Progenitor cell of endocrine pancreas (in vitro differentiated cells): ENCODE measurements at regions not wholly inside any gene's neighbourhood (a gene's known extent, or its start where the extent isn't known, plus 50 kb on each side); places are given as distances from the start of the nearest gene placed in this dataset.

Experiments
- DNase-seq: peaks from one replicate; pipeline ENCODE4 v3.0.0; 2021; ENCODE audit warnings: low spot score; ENCODE audit not compliant: unreplicated experiment
- H3K27ac Mint-ChIP-seq: 2 replicates; pipeline ENCODE4 v1.8.0; 2021; ENCODE audit warnings: mild to moderate bottlenecking, moderate library complexity, mixed read lengths
- H3K27me3 Mint-ChIP-seq: 2 replicates; pipeline ENCODE4 v1.8.0; 2021; ENCODE audit warnings: mixed read lengths
- H3K36me3 Mint-ChIP-seq: 2 replicates; pipeline ENCODE4 v1.8.0; 2022; ENCODE audit warnings: mixed read lengths; ENCODE audit not compliant: insufficient read depth
- H3K4me1 Mint-ChIP-seq: 2 replicates; pipeline ENCODE4 v1.8.0; 2021; ENCODE audit warnings: low read depth, mixed read lengths
- H3K4me3 Mint-ChIP-seq: 2 replicates; pipeline ENCODE4 v1.8.0; 2021; ENCODE audit warnings: low read depth, mild to moderate bottlenecking, moderate library complexity, mixed read lengths
- H3K9me3 Mint-ChIP-seq: 2 replicates; pipeline ENCODE4 v1.8.0; 2021; ENCODE audit warnings: low read depth, mixed read lengths
- CTCF ChIP-seq: fragments of 200-600 bp; sonication (generic); IDR thresholded peaks from one replicate; pipeline ENCODE4 v1.5.0; 2021; ENCODE audit warnings: antibody characterized with exemption, mild to moderate bottlenecking; ENCODE audit not compliant: unreplicated experiment

GRCh38 chr4:15322006-15322405, 105.8 kb upstream of the C1QTNF7 start:
- H3K4me1 Mint-ChIP-seq, result peaks cover 9% of the 10 kb centered on the region
- DNase-seq, result no peak
- H3K9me3 Mint-ChIP-seq, result no peaks in the 10 kb centered on the region
- no peak overlapping the region for H3K27ac Mint-ChIP-seq
- H3K27me3 Mint-ChIP-seq, result no peaks in the 10 kb centered on the region
- no peak for TF ChIP-seq CTCF
- H3K4me3 Mint-ChIP-seq, result no peak overlapping the region
- no peaks in the 10 kb centered on the region for H3K36me3 Mint-ChIP-seq

- Mint-ChIP-seq H3K27ac (no peak overlapping the region), H3K36me3 (no peaks in the 10 kb centered on the region)
Measured at GRCh38 chr4:15325987-15326386, 101.8 kb upstream of the C1QTNF7 start.

GRCh38 chr4:15327311-15328298, 100.2 kb upstream of the C1QTNF7 start:
- Mint-ChIP-seq H3K27ac (no peak overlapping the region), H3K4me3 (no peak overlapping the region), H3K4me1 (peaks cover 6% of the 10 kb centered on the region), H3K36me3 (no peaks in the 10 kb centered on the region), H3K9me3 (no peaks in the 10 kb centered on the region), H3K27me3 (no peaks in the 10 kb centered on the region)
- TF ChIP-seq CTCF, result no peak
- DNase-seq, result no peak

More at GRCh38 chr4:15325987-15326386, 101.8 kb upstream of the C1QTNF7 start:
- DNase-seq, result no peak
- no peaks in the 10 kb centered on the region for H3K9me3 Mint-ChIP-seq
- no peak overlapping the region for H3K4me3 Mint-ChIP-seq
- H3K27me3 Mint-ChIP-seq, result no peaks in the 10 kb centered on the region
- no peak for TF ChIP-seq CTCF
- peaks cover 6% of the 10 kb centered on the region for H3K4me1 Mint-ChIP-seq

DNA sequence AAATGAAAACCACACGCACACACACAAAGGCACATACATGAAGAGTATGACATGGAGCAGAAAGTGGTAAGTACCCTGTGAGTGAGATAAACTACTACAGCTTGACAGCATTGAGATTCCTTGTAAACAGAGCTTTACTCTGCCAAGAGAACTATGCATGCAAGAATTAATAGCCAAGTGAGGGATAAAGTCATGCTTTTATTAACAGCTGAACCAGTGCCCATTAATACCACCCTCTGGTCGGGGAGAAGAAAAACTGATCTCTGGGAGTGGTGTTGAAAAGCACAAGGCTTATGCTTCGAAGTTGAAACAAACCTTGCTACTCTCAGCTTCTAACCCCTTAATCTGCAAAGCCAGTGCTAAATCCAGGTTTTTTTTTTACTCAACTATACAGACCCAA, 95.9 kb upstream of the C1QTNF7 start:
- H3K27me3 Mint-ChIP-seq, result no peaks in the 10 kb centered on the region
- no peak for DNase-seq
- H3K9me3 Mint-ChIP-seq, result no peaks in the 10 kb centered on the region
- H3K4me1 Mint-ChIP-seq, result no peaks in the 10 kb centered on the region
- no peak for TF ChIP-seq CTCF
- H3K4me3 Mint-ChIP-seq, result no peak overlapping the region
- H3K27ac Mint-ChIP-seq, result no peak overlapping the region
- no peaks in the 10 kb centered on the region for H3K36me3 Mint-ChIP-seq

DNA sequence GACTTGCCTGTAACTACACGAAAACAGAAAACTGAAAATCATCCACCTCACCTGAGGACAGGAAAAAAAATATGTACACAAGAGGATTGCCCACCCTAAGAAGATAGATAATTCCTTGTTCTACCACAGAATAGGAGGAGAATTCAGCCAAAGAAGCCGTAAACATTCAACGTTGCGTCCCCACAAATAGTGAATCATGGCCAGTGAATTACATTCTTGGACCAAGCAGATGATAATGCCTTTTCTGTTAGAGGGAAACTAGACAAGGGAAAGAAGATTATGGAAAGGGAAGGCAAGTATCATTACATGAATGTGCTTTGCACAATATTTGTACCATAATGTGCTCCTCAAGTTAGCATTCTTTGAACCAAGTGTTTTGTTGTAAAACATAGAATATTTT, 95.5 kb upstream of the C1QTNF7 start:
- Mint-ChIP-seq H3K27me3 (no peaks in the 10 kb centered on the region), H3K36me3 (no peaks in the 10 kb centered on the region), H3K9me3 (no peaks in the 10 kb centered on the region), H3K4me1 (no peaks in the 10 kb centered on the region), H3K4me3 (no peak overlapping the region), H3K27ac (no peak overlapping the region)
- DNase-seq, result no peak
- no peak for TF ChIP-seq CTCF
